Transverse colon (tissue), 4 donors: ENCODE measurements at regions not wholly inside any gene's neighbourhood (a gene's known extent, or its start where the extent isn't known, plus 50 kb on each side); places are given as distances from the start of the nearest gene placed in this dataset.

ENCODE experiments used
- DNase-seq: peaks from one replicate; pipeline ENCODE4 v3.0.0-alpha.2; 2019
- H3K27ac ChIP-seq, 4 donors: fragments of 200-600 bp; sonication (generic); 2 replicates each; pipeline ENCODE4 v1.5.1; 2016 to 2018; ENCODE audit warnings: inconsistent platforms in 4 of 4
- H3K27me3 ChIP-seq: fragments of 200-600 bp; sonication (generic); 2 replicates; pipeline ENCODE4 v1.5.1; 2017; ENCODE audit warnings: inconsistent platforms
- H3K36me3 ChIP-seq, 4 donors: fragments of 200-600 bp; sonication (generic); 2 replicates each; pipeline ENCODE4 v1.5.1; 2017 to 2019; ENCODE audit warnings: inconsistent platforms in 4 of 4
- H3K4me1 ChIP-seq, 4 donors: fragments of 200-600 bp; sonication (generic); 2 replicates each; pipeline ENCODE4 v1.5.1; 2017 to 2020; ENCODE audit warnings: inconsistent platforms in 4 of 4
- H3K4me3 ChIP-seq, 4 donors: fragments of 200-600 bp; sonication (generic); 1 replicate in 1 of 4; 2 replicates in 3 of 4; pipeline versions ENCODE4 v1.5.1 to v1.6.1; 2017 to 2019; ENCODE audit warnings: inconsistent platforms in 4 of 4
- H3K9me3 ChIP-seq, 2 donors: fragments of 200-600 bp; sonication (generic); 2 replicates each; pipeline ENCODE4 v1.5.1; 2017 to 2019; ENCODE audit warnings: inconsistent platforms in 2 of 2
- CTCF ChIP-seq, 5 experiments: fragments of 200-600 bp in 3 of 5; fragments of 450-650 bp in 2 of 5; sonication (generic) in 3 of 5; IDR thresholded peaks; 1 replicate in 2 of 5; 2 replicates in 3 of 5; pipeline ENCODE4 v1.5.1; 2016 to 2017; ENCODE audit warnings: antibody characterized with exemption in 5 of 5, inconsistent platforms in 3 of 5, mild to moderate bottlenecking in 2 of 5, moderate library complexity in 1 of 5
- EP300 ChIP-seq: sonication (generic); formaldehyde crosslinking; IDR thresholded peaks from one replicate; pipeline ENCODE4 v1.6.1; 2017; ENCODE audit warnings: antibody characterized with exemption, low read depth
- POLR2A ChIP-seq: fragments of 450-650 bp; IDR thresholded peaks from one replicate; pipeline ENCODE4 v1.6.1; 2016; ENCODE audit warnings: antibody characterized with exemption, mild to moderate bottlenecking, moderate library complexity
- POLR2AphosphoS5 ChIP-seq, 3 donors: sonication (generic); formaldehyde crosslinking; IDR thresholded peaks; one replicate each; pipeline ENCODE4 v1.6.1; 2016; ENCODE audit warnings: antibody characterized with exemption in 3 of 3
- WGBS, 2 donors: methylation state at CpG; one replicate each; pipeline ENCODE4 v1.1.5; 2018; ENCODE audit warnings: low coverage in 1 of 2; 5-methylcytosine and 5-hydroxymethylcytosine counted together
- in situ Hi-C, 4 donors: fragments of 200-750 bp; cut with MboI; loops; one replicate each; pipeline versions ENCODE4 v1.15.0 to v1.15.1; 2017; ENCODE audit warnings: low sequenced_read_pairs in 3 of 4, low pct_ligation_motif_present in 1 of 4, low pct_unique_long_range_greater_than_20kb in 1 of 4
- intact Hi-C: fragments of 100-400 bp; cut with DNase I; formaldehyde crosslinking; loops from one replicate; pipeline ENCODE4 v1.15.1; 2023; ENCODE audit warnings: low total_unique reads

GRCh38 chr10:111150691-111151090 is 73.9 kb downstream of the ADRA2A start:
- Histone ChIP-seq H3K27ac (no peak overlapping the region), H3K9me3 (no peaks in the 10 kb centered on the region), H3K4me1 (no peaks in the 10 kb centered on the region), H3K36me3 (no peaks in the 10 kb centered on the region), H3K4me3 (no peak overlapping the region), H3K27me3 (no peaks in the 10 kb centered on the region)
- no peak for TF ChIP-seq CTCF (IDR thresholded peaks at IDR 0.05)
- TF ChIP-seq EP300: no peak
- no peak for TF ChIP-seq POLR2A
- TF ChIP-seq POLR2AphosphoS5 (IDR thresholded peaks at IDR 0.05): no peak
- WGBS, 2 donors: 78% methylated on average over 7 of the region's 7 CpGs; no CpG with 5 or more reads in 1 of the 2 donors
- in situ Hi-C loops: no loop called here
- intact Hi-C loops: no loop called here
- DNase-seq: no peak

DNA sequence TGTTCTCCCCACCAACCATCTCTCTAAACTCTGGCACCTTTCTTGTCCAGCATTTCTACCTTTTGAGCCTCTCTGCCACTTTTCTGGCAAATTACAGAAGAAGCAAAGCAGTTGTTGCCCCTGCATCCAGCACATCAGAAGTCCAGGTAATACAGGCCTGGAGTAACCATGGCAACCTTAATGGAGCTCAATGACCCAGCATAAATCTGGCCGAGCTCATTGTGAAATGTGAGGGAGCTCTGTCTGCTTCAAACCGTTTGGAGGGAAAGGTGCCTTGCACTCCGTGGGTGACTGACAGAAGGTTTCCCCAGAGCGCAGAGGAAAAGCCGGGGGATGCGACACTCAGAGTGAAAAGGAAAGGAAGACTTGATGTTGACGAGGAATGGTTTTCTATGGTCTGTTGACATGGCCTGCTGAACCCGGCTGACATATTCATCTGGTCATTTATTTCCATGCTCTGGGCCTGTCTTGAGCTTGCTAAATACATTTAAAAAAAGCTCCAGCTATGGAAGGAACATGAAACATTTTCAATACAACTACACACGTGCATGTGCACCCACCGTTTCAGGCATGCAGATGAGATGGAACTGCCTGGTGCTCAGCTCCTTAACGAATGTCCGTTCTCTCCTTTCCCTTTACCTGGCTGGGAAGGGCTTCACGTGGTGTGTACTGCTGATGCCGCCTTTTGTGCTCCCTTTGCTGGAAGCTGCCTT is 74.9 kb downstream of the ADRA2A start:
- no peak for DNase-seq
- no peak overlapping the region for H3K4me3 ChIP-seq
- no peak overlapping the region for H3K27ac ChIP-seq
- H3K36me3 ChIP-seq: no peaks in the 10 kb centered on the region
- no peaks in the 10 kb centered on the region for H3K4me1 ChIP-seq
- TF ChIP-seq EP300 (no peak), POLR2AphosphoS5 (IDR thresholded peaks at IDR 0.05) (no peak), CTCF (IDR thresholded peaks at IDR 0.05) (no peak), POLR2A (no peak)
- intact Hi-C loops (no loop called here), in situ Hi-C loops (no loop called here)
- H3K9me3 ChIP-seq: no peaks in the 10 kb centered on the region
- no peaks in the 10 kb centered on the region for H3K27me3 ChIP-seq
- WGBS, 2 donors: 49 to 78% methylated on average over 3 to 14 of the region's 14 CpGs

GRCh38 chr10:111156754-111157153 is 79.9 kb downstream of the ADRA2A start:
- no peak for DNase-seq
- H3K36me3 ChIP-seq: no peaks in the 10 kb centered on the region
- H3K4me3 ChIP-seq: no peak overlapping the region
- WGBS, 2 donors: 85 to 86% methylated on average over 2 of the region's 2 CpGs
- peaks cover 3% of the 10 kb centered on the region for H3K27me3 ChIP-seq
- H3K27ac ChIP-seq: no peak overlapping the region
- H3K4me1 ChIP-seq: peaks cover 0 to 4% (median 0%) of the 10 kb centered on the region in 4 donors
- H3K9me3 ChIP-seq: no peaks in the 10 kb centered on the region
- TF ChIP-seq CTCF (IDR thresholded peaks at IDR 0.05): no peak
- no peak for TF ChIP-seq POLR2A
- TF ChIP-seq EP300: no peak
- TF ChIP-seq POLR2AphosphoS5 (IDR thresholded peaks at IDR 0.05): no peak
- intact Hi-C loops: no loop called here
- in situ Hi-C loops: no loop called here

GRCh38 chr10:111158595-111158994 is 81.8 kb downstream of the ADRA2A start:
- intact Hi-C loops: no loop called here

More at GRCh38 chr10:111158595-111158994, 81.8 kb downstream of the ADRA2A start:
- TF ChIP-seq POLR2AphosphoS5 (IDR thresholded peaks at IDR 0.05) (no peak), CTCF (IDR thresholded peaks at IDR 0.05) (no peak), POLR2A (no peak), EP300 (no peak)
- Histone ChIP-seq H3K4me1 (peaks cover 0 to 4% (median 0%) of the 10 kb centered on the region in 4 donors), H3K36me3 (no peaks in the 10 kb centered on the region), H3K9me3 (no peaks in the 10 kb centered on the region), H3K4me3 (no peak overlapping the region), H3K27ac (no peak overlapping the region), H3K27me3 (peaks cover 3% of the 10 kb centered on the region)
- DNase-seq: no peak
- 76 to 78% methylated on average over 2 to 3 of the region's 3 CpGs for WGBS, 2 donors
- in situ Hi-C loops: no loop called here
